ENCODE measurements at regions not wholly inside any gene's neighbourhood (a gene's known extent, or its start where the extent isn't known, plus 50 kb on each side); places are given as distances from the start of the nearest gene placed in this dataset.

DNA sequence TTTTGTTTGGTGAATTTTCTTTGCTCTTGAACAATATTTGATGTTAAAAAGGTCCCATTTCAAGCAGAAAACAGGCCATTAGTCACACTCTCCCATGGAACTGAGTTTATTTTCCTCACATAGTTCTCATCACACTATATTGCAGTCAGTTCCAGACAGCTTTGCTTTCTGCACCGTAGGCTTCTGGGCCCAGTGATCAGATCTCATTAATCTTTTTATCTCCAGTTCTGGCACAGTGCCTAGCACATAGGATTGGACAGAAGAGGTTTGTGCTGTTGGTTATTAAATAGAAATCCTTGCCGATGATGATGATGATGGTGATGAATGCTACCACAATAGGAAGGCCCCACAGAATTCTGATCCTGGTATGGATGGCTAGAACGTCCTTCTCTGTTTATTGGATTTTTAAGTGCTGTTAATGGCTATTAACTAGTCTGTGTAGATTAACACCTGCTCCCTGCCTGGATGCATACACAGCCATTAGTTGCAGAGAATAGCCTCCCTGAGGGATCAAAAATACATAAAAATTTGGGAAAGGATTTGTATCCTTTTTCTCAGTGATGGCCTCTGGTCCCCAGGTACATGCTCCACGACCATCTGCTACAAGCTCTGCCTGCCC is 52.0 kb upstream of the NTRK2 start:
- Histone ChIP-seq H3K4ac (ENCODE audit: low read depth in 1 of 2, low read length in 2 of 2) (no peak overlapping the region), H3K36me3 (ENCODE audit: control insufficient read depth in 1 of 2, insufficient read depth in 2 of 2, low read depth in 1 of 2, low read length in 2 of 2) (no peaks in the 10 kb centered on the region), H3K9ac (ENCODE audit: low read length) (no peak overlapping the region), H3K14ac (ENCODE audit: low read length in 2 of 2) (no peak overlapping the region), H3K4me1 (ENCODE audit: control insufficient read depth, insufficient read depth, low read depth, low read length) (no peaks in the 10 kb centered on the region), H3K27me3 (ENCODE audit: control insufficient read depth in 1 of 2, insufficient read depth in 1 of 2, low read length in 2 of 2) (no peaks in the 10 kb centered on the region), H2BK15ac (ENCODE audit: low read depth, poor library complexity, severe bottlenecking) (no peak overlapping the region), H2BK120ac (ENCODE audit: low read depth, low read length) (no peak overlapping the region), H3K27ac (ENCODE audit: low read length, poor library complexity, severe bottlenecking) (no peak overlapping the region), H2AK5ac (ENCODE audit: low read length, severe bottlenecking) (no peak overlapping the region), H3K23ac (ENCODE audit: low read length in 2 of 2) (no peak overlapping the region), H4K91ac (ENCODE audit: low read length) (no peak overlapping the region), H3K4me3 (ENCODE audit: insufficient read depth in 1 of 2, low read depth in 1 of 2, low read length in 2 of 2) (no peak overlapping the region), H3K9me3 (ENCODE audit: control insufficient read depth, low read length) (no peaks in the 10 kb centered on the region), H3K79me1 (replicated peaks; ENCODE audit: low read length, poor library complexity, severe bottlenecking) (no peaks in the 10 kb centered on the region), H3K18ac (ENCODE audit: low read depth in 1 of 2, low read length in 2 of 2) (no peak overlapping the region), H4K8ac (ENCODE audit: low read length) (no peak overlapping the region), H3K4me2 (ENCODE audit: low read length, poor library complexity, severe bottlenecking) (no peak overlapping the region), H2BK5ac (ENCODE audit: low read depth, low read length, poor library complexity, severe bottlenecking) (no peak overlapping the region), H2AFZ (ENCODE audit: low read depth, low read length) (no peak overlapping the region), H2BK12ac (ENCODE audit: low read length in 2 of 2) (no peak overlapping the region)
- DNase-seq = no peak
- 52% methylated on average over 4 of the region's 4 CpGs for whole genome bisulfite sequencing
